GM12878 (cell line): ENCODE measurements at regions not wholly inside any gene's neighbourhood (a gene's known extent, or its start where the extent isn't known, plus 50 kb on each side); places are given as distances from the start of the nearest gene placed in this dataset.

Experiments
- MXI1 ChIP-seq: fragments of 150-350 bp; IDR thresholded peaks from 2 replicates; pipeline ENCODE4 v1.6.1; 2011; ENCODE audit warnings: low read depth, mild to moderate bottlenecking, inconsistent platforms, low read length, improper control_type of control experiment
- PAX5 ChIP-seq: IDR thresholded peaks from 2 replicates; pipeline ENCODE4 v1.6.1; 2011; ENCODE audit warnings: low read depth, low read length, borderline replicate concordance
- TF ChIP-seq, protein P1 (sequence below): fragments of 150-350 bp; IDR thresholded peaks from 2 replicates; pipeline ENCODE4 v1.6.1; 2014; ENCODE audit warnings: mild to moderate bottlenecking, low read depth, low read length

DNA sequence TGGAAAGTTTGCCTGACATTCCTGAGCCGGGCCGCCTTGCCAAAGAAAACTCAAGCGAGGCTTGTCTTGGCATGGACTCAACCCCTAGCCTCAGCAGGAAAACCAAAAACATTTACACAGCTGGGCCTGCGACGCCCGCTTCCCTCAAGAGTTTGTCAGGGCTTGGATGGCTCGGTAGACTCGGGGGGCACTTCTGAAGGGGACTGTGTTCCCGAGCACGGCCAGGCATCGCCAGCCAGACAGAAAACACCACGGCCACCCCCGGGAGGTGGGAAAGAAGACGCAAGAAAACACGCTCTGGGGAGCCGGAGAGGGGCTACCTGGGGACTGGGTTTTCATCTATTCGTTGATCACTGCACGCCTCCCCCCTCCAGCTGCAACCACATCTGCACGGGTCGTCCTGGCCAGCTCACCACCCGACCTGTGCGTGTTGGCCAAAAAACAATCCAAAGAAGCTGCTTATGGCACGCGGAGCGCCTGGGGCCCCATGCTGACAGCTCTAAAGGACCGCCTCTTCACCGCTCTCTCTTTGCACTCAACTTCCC, 380.7 kb downstream of the MN1 start:
- TF ChIP-seq PAX5 (no peak), MXI1 (no peak)
- TF ChIP-seq, protein P1, sequence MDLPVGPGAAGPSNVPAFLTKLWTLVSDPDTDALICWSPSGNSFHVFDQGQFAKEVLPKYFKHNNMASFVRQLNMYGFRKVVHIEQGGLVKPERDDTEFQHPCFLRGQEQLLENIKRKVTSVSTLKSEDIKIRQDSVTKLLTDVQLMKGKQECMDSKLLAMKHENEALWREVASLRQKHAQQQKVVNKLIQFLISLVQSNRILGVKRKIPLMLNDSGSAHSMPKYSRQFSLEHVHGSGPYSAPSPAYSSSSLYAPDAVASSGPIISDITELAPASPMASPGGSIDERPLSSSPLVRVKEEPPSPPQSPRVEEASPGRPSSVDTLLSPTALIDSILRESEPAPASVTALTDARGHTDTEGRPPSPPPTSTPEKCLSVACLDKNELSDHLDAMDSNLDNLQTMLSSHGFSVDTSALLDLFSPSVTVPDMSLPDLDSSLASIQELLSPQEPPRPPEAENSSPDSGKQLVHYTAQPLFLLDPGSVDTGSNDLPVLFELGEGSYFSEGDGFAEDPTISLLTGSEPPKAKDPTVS, result no peak
